Mesothelial cell of epicardium (in vitro differentiated cells): ENCODE measurements at regions not wholly inside any gene's neighbourhood (a gene's known extent, or its start where the extent isn't known, plus 50 kb on each side); places are given as distances from the start of the nearest gene placed in this dataset.
"Not testable (repeated sequence)": the region's sequence is repeated elsewhere in the genome, so short reads cannot be mapped to it uniquely, and the experiment has no call there.

Experiments used
- DNase-seq, 2 experiments: peaks; one replicate each; pipeline ENCODE4 v3.0.0; 2021; ENCODE audit warnings: low spot score in 2 of 2; ENCODE audit not compliant: unreplicated experiment in 2 of 2
- H3K27ac Mint-ChIP-seq: 2 replicates; pipeline ENCODE4 v1.8.0; 2021; ENCODE audit warnings: mixed read lengths
- H3K27me3 Mint-ChIP-seq: 2 replicates; pipeline ENCODE4 v1.8.0; 2021; ENCODE audit warnings: low read depth, mixed read lengths
- H3K36me3 Mint-ChIP-seq: 2 replicates; pipeline ENCODE4 v1.8.0; 2021; ENCODE audit warnings: mixed read lengths
- H3K4me1 Mint-ChIP-seq: 2 replicates; pipeline ENCODE4 v1.8.0; 2021; ENCODE audit warnings: mixed read lengths
- H3K4me3 Mint-ChIP-seq: 2 replicates; pipeline ENCODE4 v1.8.0; 2021; ENCODE audit warnings: mild to moderate bottlenecking, moderate library complexity, mixed read lengths
- H3K9me3 Mint-ChIP-seq: 2 replicates; pipeline ENCODE4 v1.8.0; 2021; ENCODE audit warnings: mixed read lengths
- CTCF ChIP-seq: fragments of 200-600 bp; sonication (generic); IDR thresholded peaks from one replicate; pipeline ENCODE4 v1.5.0; 2021; ENCODE audit warnings: antibody characterized with exemption; ENCODE audit not compliant: unreplicated experiment

- peaks cover 51% of the 10 kb centered on the region for H3K4me1 Mint-ChIP-seq
- TF ChIP-seq CTCF, result no peak
- H3K27ac Mint-ChIP-seq, result peak overlapping the region; percentile 80
- DNase-seq, result no peak
- H3K36me3 Mint-ChIP-seq, result no peaks in the 10 kb centered on the region
- no peaks in the 10 kb centered on the region for H3K9me3 Mint-ChIP-seq
- H3K27me3 Mint-ChIP-seq, result no peaks in the 10 kb centered on the region
- H3K4me3 Mint-ChIP-seq, result no peak overlapping the region
Measured at GRCh38 chr10:78443900-78444571, 410.4 kb downstream of the RPS24 start.

- DNase-seq, H3K27me3 Mint-ChIP-seq, H3K9me3 Mint-ChIP-seq, H3K36me3 Mint-ChIP-seq, H3K27ac Mint-ChIP-seq, H3K4me3 Mint-ChIP-seq: not testable (repeated sequence)
- peaks cover 48% of the 10 kb centered on the region for H3K4me1 Mint-ChIP-seq
Measured at GRCh38 chr10:78444741-78445140, 411.1 kb downstream of the RPS24 start.

GRCh38 chr10:78445308-78445707 lies 411.6 kb downstream of the RPS24 start:
- Mint-ChIP-seq H3K9me3 (no peaks in the 10 kb centered on the region), H3K4me1 (peaks cover 52% of the 10 kb centered on the region), H3K36me3 (no peaks in the 10 kb centered on the region), H3K4me3 (no peak overlapping the region), H3K27me3 (no peaks in the 10 kb centered on the region), H3K27ac (peak overlapping the region; percentile 25)
- no peak for TF ChIP-seq CTCF
- no peak for DNase-seq

- Mint-ChIP-seq H3K9me3 (no peaks in the 10 kb centered on the region), H3K27me3 (no peaks in the 10 kb centered on the region), H3K36me3 (no peaks in the 10 kb centered on the region), H3K4me3 (no peak overlapping the region), H3K4me1 (peaks cover 64% of the 10 kb centered on the region), H3K27ac (no peak overlapping the region)
- no peak for DNase-seq
- no peak for TF ChIP-seq CTCF
Measured at GRCh38 chr10:78448470-78448869, 414.8 kb downstream of the RPS24 start.

GRCh38 chr10:78448994-78449418 lies 415.3 kb downstream of the RPS24 start:
- no peak overlapping the region for H3K4me3 Mint-ChIP-seq
- H3K4me1 Mint-ChIP-seq, result peaks cover 61% of the 10 kb centered on the region
- DNase-seq, result no peak
- H3K27ac Mint-ChIP-seq, result no peak overlapping the region
- no peaks in the 10 kb centered on the region for H3K27me3 Mint-ChIP-seq
- no peaks in the 10 kb centered on the region for H3K36me3 Mint-ChIP-seq
- no peaks in the 10 kb centered on the region for H3K9me3 Mint-ChIP-seq
- TF ChIP-seq CTCF, result no peak

- Mint-ChIP-seq H3K27me3 (no peaks in the 10 kb centered on the region), H3K36me3 (no peaks in the 10 kb centered on the region), H3K4me3 (no peak overlapping the region), H3K4me1 (peaks cover 59% of the 10 kb centered on the region), H3K9me3 (no peaks in the 10 kb centered on the region), H3K27ac (no peak overlapping the region)
- DNase-seq, result peak in 1 of 2 experiments; percentile 25
- no peak for TF ChIP-seq CTCF
Measured at GRCh38 chr10:78449554-78449953, 415.9 kb downstream of the RPS24 start.
